Keratinocyte (primary cell): ENCODE measurements at regions not wholly inside any gene's neighbourhood (a gene's known extent, or its start where the extent isn't known, plus 50 kb on each side); places are given as distances from the start of the nearest gene placed in this dataset.

ENCODE experiments used
- DNase-seq: peaks from one replicate; pipeline ENCODE4 v3.0.0-alpha.2; 2011; ENCODE audit warnings: low read depth, missing footprints, low spot score
- FAIRE-seq: peaks from 2 replicates; lab custom pipeline; 2011; peaks lifted over from hg19 to GRCh38; lab: Jason Lieb, UNC
- H2AFZ ChIP-seq: 2 replicates; pipeline ENCODE4 v1.6.0; 2012; ENCODE audit warnings: low read length, control low read depth, inconsistent platforms; ENCODE audit not compliant: control insufficient read depth
- H3K27ac ChIP-seq: 2 replicates; pipeline ENCODE4 v1.5.1; 2011; ENCODE audit warnings: low read length; ENCODE audit not compliant: control insufficient read depth, insufficient read depth
- H3K27me3 ChIP-seq: 3 replicates; pipeline ENCODE4 v1.6.0; 2011; ENCODE audit warnings: low read length; ENCODE audit not compliant: control insufficient read depth, insufficient read depth; ENCODE audit errors: extremely low read depth
- H3K36me3 ChIP-seq, 2 experiments: 2 replicates in 1 of 2; 3 replicates in 1 of 2; pipeline ENCODE4 v1.5.1; 2011; ENCODE audit warnings: low read length in 2 of 2, mild to moderate bottlenecking in 1 of 2; ENCODE audit not compliant: control insufficient read depth in 2 of 2, insufficient read depth in 2 of 2; ENCODE audit errors: extremely low read depth in 1 of 2
- H3K4me1 ChIP-seq: 3 replicates; pipeline ENCODE4 v1.5.1; 2011; ENCODE audit warnings: low read length; ENCODE audit not compliant: control insufficient read depth, insufficient read depth; ENCODE audit errors: extremely low read depth
- H3K4me2 ChIP-seq: 3 replicates; pipeline ENCODE4 v1.6.0; 2011; ENCODE audit warnings: low read depth, low read length; ENCODE audit not compliant: control insufficient read depth, insufficient read depth; ENCODE audit errors: extremely low read depth
- H3K4me3 ChIP-seq, 3 experiments: fragments of 200-600 bp in 1 of 3; sonication (generic) in 1 of 3; 2 replicates in 2 of 3; 3 replicates in 1 of 3; pipeline ENCODE4 v1.5.1; 2011 to 2016; ENCODE audit warnings: low read length in 3 of 3, mild to moderate bottlenecking in 3 of 3, control low read depth in 2 of 3, inconsistent platforms in 1 of 3, low read depth in 1 of 3, mixed read lengths in 1 of 3, mixed run types in 1 of 3, moderate library complexity in 1 of 3; ENCODE audit not compliant: control insufficient read depth in 2 of 3, insufficient read depth in 2 of 3; ENCODE audit errors: extremely low read depth in 1 of 3
- H3K79me2 ChIP-seq: 2 replicates; pipeline ENCODE4 v1.6.0; 2012; ENCODE audit warnings: low read length; ENCODE audit not compliant: control insufficient read depth, insufficient read depth
- H3K9ac ChIP-seq: 3 replicates; pipeline ENCODE4 v1.6.0; 2011; ENCODE audit warnings: low read length; ENCODE audit not compliant: control insufficient read depth, insufficient read depth; ENCODE audit errors: extremely low read depth
- H3K9me1 ChIP-seq: 3 replicates; pipeline ENCODE4 v1.6.0; 2011; ENCODE audit warnings: low read length; ENCODE audit not compliant: control insufficient read depth, insufficient read depth; ENCODE audit errors: extremely low read depth
- H3K9me3 ChIP-seq: 2 replicates; pipeline ENCODE4 v1.5.1; 2012; ENCODE audit warnings: low read depth, low read length; ENCODE audit not compliant: control insufficient read depth
- H4K20me1 ChIP-seq: 3 replicates; pipeline ENCODE4 v1.6.0; 2011; ENCODE audit warnings: low read length; ENCODE audit not compliant: control insufficient read depth, insufficient read depth; ENCODE audit errors: extremely low read depth
- CTCF ChIP-seq, 3 experiments: IDR thresholded peaks in 1 of 3; conservative IDR thresholded peaks in 1 of 3; optimal IDR thresholded peaks in 1 of 3; 2 replicates in 2 of 3; 3 replicates in 1 of 3; pipeline versions ENCODE3 to v1.5.1; 2011; ENCODE audit warnings: low read length in 3 of 3, mild to moderate bottlenecking in 3 of 3, moderate library complexity in 2 of 3, control low read depth in 1 of 3, inconsistent platforms in 1 of 3; ENCODE audit not compliant: insufficient read depth in 2 of 3; ENCODE audit errors: extremely low read depth in 1 of 3
- EZH2 ChIP-seq: IDR thresholded peaks from one replicate; pipeline ENCODE4 v1.6.1; 2012; ENCODE audit warnings: inconsistent platforms, mild to moderate bottlenecking, low read length, moderate library complexity
- dilution Hi-C: fragments of 300-500 bp; cut with MboI; formaldehyde crosslinking; loops from one replicate; pipeline ENCODE4 v1.7.0; 2020; ENCODE audit warnings: low sequenced_read_pairs; ENCODE audit not compliant: extremely low pct_ligation_motif_present

GRCh38 chr7:124162667-124163066 lies 129.8 kb upstream of the TMEM229A start:
- Histone ChIP-seq H2AFZ (no peak overlapping the region), H4K20me1 (no peaks in the 10 kb centered on the region), H3K4me1 (no peaks in the 10 kb centered on the region), H3K9me1 (no peaks in the 10 kb centered on the region), H3K9me3 (no peaks in the 10 kb centered on the region), H3K27ac (no peak overlapping the region), H3K79me2 (no peaks in the 10 kb centered on the region), H3K4me2 (no peak overlapping the region), H3K36me3 (no peaks in the 10 kb centered on the region), H3K9ac (no peak overlapping the region), H3K27me3 (no peaks in the 10 kb centered on the region), H3K4me3 (no peak overlapping the region)
- no peak for DNase-seq
- dilution Hi-C loops: loop anchor here (25.0 kb wide), 1 partner anchor 600 kb away; the partner anchor contains the start of gene GPR37
- no peak for FAIRE-seq
- TF ChIP-seq CTCF (optimal IDR thresholded peaks at IDR 0.05 in 1 of 3, IDR thresholded peaks at IDR 0.05 in 1 of 3, conservative IDR thresholded peaks at IDR 0.05 in 1 of 3; ENCODE audit: extremely low read depth in 1 of 3, insufficient read depth in 2 of 3, low read length in 3 of 3) (no peak), EZH2 (no peak)

DNA sequence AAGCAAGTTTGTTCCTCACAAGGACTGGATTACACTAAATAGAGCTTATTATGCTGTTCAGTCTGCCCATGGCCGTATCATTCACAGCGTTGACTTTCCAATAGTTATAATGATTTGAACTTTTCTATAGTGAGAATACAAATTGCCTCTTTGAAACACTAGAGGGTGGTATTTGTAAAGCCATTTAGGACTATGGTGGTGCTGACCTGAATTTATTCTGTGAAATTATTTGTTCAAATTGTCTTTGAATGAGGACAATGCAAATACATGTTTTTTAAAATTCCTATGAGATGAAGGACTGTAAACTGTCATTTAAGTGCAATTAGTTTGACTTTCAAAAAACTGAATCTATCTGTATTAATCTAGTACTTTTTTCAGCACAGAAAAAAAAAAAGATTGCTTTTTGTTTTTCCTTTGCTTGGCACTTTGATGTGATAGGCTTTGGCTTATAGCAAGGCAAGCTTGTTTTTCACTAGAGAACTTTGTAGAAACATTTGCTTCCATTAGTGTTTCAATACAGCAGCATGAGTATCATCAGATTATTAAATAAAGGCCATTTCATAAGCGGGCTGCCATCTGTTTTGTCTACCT lies 122.7 kb upstream of the TMEM229A start:
- dilution Hi-C loops: loop anchor here (25.0 kb wide), 1 partner anchor 607 kb away; the partner anchor contains the start of gene GPR37
- no peak for TF ChIP-seq EZH2
- TF ChIP-seq CTCF (optimal IDR thresholded peaks at IDR 0.05 in 1 of 3, IDR thresholded peaks at IDR 0.05 in 1 of 3, conservative IDR thresholded peaks at IDR 0.05 in 1 of 3; ENCODE audit: extremely low read depth in 1 of 3, insufficient read depth in 2 of 3, low read length in 3 of 3): peak in 2 of 3 experiments; percentile 45 to 48
- H3K36me3 ChIP-seq: no peaks in the 10 kb centered on the region
- H2AFZ ChIP-seq: no peak overlapping the region
- no peak overlapping the region for H3K4me2 ChIP-seq
- peaks cover 11% of the 10 kb centered on the region for H3K4me1 ChIP-seq
- H3K79me2 ChIP-seq: no peaks in the 10 kb centered on the region
- no peaks in the 10 kb centered on the region for H3K9me1 ChIP-seq
- H3K27ac ChIP-seq: no peak overlapping the region
- DNase-seq (no peak), FAIRE-seq (no peak)
- no peaks in the 10 kb centered on the region for H3K9me3 ChIP-seq
- no peaks in the 10 kb centered on the region for H3K27me3 ChIP-seq
- no peak overlapping the region for H3K4me3 ChIP-seq
- no peaks in the 10 kb centered on the region for H4K20me1 ChIP-seq
- H3K9ac ChIP-seq: no peak overlapping the region
